Mucosa of rectum (tissue), 2 donors: ENCODE measurements at regions not wholly inside any gene's neighbourhood (a gene's known extent, or its start where the extent isn't known, plus 50 kb on each side); places are given as distances from the start of the nearest gene placed in this dataset.
"Not testable (repeated sequence)": the region's sequence is repeated elsewhere in the genome, so short reads cannot be mapped to it uniquely, and the experiment has no call there.

Experiments
- H3K27ac ChIP-seq, 2 donors: one replicate each; pipeline ENCODE4 v1.7.0; 2013; ENCODE audit warnings: inconsistent platforms in 2 of 2, low read depth in 2 of 2, low read length in 2 of 2
- H3K27me3 ChIP-seq, 2 donors: one replicate each; pipeline ENCODE4 v1.7.0; 2013; ENCODE audit warnings: low read length in 2 of 2; ENCODE audit not compliant: control insufficient read depth in 2 of 2, insufficient read depth in 2 of 2
- H3K36me3 ChIP-seq, 2 donors: one replicate each; pipeline ENCODE4 v1.7.0; 2013; ENCODE audit warnings: low read length in 2 of 2; ENCODE audit not compliant: control insufficient read depth in 2 of 2, insufficient read depth in 2 of 2
- H3K4me1 ChIP-seq, 2 donors: one replicate each; pipeline ENCODE4 v1.7.0; 2013; ENCODE audit warnings: low read length in 2 of 2, mild to moderate bottlenecking in 1 of 2; ENCODE audit not compliant: control insufficient read depth in 2 of 2, insufficient read depth in 2 of 2
- H3K4me3 ChIP-seq, 2 donors: one replicate each; pipeline ENCODE4 v1.7.0; 2013; ENCODE audit warnings: low read length in 2 of 2
- H3K9ac ChIP-seq, 2 donors: one replicate each; pipeline ENCODE4 v1.7.0; 2013; ENCODE audit warnings: low read length in 2 of 2, low read depth in 1 of 2, mild to moderate bottlenecking in 1 of 2
- H3K9me3 ChIP-seq, 2 donors: one replicate each; pipeline ENCODE4 v1.7.0; 2013; ENCODE audit warnings: low read length in 2 of 2; ENCODE audit not compliant: control insufficient read depth in 2 of 2
- donor health status: healthy.
- donor health status: Normal muscosa, but diverticular disease.

DNA sequence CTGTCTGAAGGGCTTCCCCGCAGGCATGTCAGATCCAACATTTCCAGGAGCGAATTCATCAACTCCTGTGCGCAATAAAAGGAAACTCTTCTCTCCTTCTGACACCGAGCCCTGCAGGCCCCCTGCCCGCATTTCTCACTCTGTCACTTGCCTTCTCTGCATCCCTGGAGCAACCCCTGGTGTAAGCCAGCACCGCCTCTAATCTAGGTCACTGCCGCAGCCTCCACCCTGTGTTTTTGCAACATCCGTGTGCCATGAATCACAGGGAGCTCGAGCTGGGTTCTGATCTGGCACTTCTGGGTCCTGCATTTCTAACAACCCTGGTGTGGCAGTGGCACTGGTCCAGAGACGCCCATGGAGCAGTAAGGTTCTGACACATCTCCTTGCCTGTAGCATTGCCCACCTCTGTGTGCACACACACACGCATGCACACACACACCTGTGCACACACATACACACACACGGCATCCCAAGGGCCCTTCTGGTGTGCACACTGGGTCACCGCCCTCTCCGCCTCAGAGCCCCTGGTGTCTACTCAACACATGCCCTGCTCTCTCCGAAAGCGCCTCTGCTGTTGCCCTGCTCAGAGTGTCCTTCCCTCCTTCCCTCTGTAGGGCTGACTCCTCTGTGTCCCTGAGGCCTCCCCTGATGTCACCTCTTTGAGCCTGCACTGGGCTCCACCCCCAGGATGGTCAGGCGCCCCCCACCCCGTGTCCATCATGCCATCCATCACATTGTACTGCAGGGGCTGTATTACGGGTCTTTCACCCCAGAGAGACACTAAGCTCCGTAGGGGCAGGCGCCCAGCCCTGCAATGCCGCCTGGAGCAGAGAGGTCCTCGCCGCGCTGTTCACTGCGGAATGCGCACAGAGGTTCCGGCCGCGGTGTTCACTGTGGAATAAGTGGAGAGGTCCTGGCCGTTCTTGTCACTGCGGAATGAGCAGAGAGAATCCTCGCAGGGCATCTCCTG is 111.4 kb upstream of the SFSWAP start:
- Histone ChIP-seq H3K4me3 (no peak overlapping the region), H3K36me3 (no peaks in the 10 kb centered on the region), H3K27ac (no peak overlapping the region), H3K4me1 (no peaks in the 10 kb centered on the region), H3K9me3 (no peaks in the 10 kb centered on the region), H3K27me3 (peaks cover 3 to 4% of the 10 kb centered on the region in 2 donors), H3K9ac (no peak overlapping the region)

DNA sequence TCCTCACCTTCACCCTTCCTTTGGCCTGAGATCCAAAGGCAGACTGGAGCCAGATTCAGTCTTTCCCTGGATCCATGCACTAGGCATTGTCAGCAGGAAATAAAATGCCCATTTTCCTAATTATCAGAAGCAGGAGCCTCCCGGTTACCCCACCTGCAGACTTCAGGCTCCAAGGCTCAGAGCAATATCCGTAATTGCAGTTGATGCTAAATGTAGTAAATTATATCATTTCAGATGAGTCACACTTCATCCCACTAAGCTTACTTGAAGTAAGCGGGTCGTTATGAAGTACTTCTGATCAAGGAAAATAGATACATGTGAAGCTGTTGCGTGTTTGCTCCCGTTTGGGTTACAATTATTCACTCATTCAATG is 110.7 kb upstream of the SFSWAP start:
- no peaks in the 10 kb centered on the region for H3K4me1 ChIP-seq
- H3K36me3 ChIP-seq: no peaks in the 10 kb centered on the region
- no peak overlapping the region for H3K9ac ChIP-seq
- H3K4me3 ChIP-seq: no peak overlapping the region
- no peaks in the 10 kb centered on the region for H3K9me3 ChIP-seq
- no peak overlapping the region for H3K27ac ChIP-seq
- H3K27me3 ChIP-seq: peaks cover 3 to 4% of the 10 kb centered on the region in 2 donors

DNA sequence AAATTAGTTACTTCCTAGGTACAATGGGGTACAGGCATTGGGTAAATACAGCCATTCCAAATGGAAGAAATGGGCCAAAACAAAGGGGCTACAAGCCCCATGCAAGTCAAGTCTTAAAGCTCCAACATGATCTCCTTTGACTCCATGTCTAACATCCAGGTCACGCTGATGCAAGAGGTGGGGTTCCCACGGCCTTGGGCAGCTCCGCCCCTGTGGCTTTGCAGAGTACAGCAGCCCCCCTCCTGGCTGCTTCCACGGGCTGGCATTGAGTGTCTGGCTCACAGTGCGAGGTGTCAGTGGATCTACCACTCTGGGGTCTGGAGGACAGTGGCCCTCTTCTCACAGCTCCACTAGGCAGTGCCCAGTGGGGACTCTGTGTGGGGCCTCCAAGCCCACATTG is 109.4 kb upstream of the SFSWAP start:
- not testable (repeated sequence) for H3K9me3 ChIP-seq, H3K9ac ChIP-seq, H3K27me3 ChIP-seq, H3K27ac ChIP-seq, H3K36me3 ChIP-seq, H3K4me1 ChIP-seq, H3K4me3 ChIP-seq

DNA sequence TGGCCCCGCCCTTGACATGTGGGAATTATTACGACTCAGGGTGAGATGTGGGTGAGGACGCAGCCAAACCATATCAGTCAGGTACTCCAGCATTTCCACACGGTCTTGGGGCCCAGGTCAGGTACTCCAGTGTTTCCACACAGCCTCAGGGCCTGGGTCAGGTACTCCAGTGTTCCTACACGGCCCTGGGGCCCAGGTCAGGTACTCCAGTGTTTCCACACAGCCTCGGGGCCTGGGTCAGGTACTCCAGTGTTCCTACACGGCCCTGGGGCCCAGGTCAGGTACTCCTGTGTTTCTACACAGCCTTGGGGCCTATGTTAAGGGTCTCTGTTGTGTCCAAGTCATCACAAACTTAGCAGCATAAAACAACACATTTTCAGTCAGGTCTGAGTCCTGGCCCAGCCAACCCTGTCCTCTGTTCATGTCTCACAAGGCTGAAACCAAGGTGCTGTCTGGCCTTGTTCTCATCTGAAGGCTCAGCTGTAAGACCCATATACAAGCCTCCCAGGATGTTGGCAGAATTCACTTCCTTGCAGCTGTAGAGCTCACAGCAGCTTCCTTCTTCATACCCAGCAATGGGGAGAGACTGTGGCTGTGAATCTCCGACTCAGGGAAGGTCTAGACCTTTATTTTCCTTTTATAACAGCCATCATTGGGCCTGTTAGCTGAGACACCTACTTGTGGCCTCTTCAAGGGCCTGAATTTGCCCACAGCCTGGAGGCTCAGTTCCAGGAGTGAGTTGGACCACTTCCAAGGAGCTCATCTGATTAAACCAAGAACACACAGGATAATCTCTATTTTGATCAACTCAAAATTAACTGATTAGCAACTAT is 107.6 kb upstream of the SFSWAP start:
- Histone ChIP-seq H3K9ac (no peak overlapping the region), H3K27ac (no peak overlapping the region), H3K4me1 (peaks cover 0 to 5% of the 10 kb centered on the region in 2 donors), H3K9me3 (no peaks in the 10 kb centered on the region), H3K4me3 (no peak overlapping the region), H3K36me3 (no peaks in the 10 kb centered on the region), H3K27me3 (peaks cover 4 to 12% of the 10 kb centered on the region in 2 donors)

DNA sequence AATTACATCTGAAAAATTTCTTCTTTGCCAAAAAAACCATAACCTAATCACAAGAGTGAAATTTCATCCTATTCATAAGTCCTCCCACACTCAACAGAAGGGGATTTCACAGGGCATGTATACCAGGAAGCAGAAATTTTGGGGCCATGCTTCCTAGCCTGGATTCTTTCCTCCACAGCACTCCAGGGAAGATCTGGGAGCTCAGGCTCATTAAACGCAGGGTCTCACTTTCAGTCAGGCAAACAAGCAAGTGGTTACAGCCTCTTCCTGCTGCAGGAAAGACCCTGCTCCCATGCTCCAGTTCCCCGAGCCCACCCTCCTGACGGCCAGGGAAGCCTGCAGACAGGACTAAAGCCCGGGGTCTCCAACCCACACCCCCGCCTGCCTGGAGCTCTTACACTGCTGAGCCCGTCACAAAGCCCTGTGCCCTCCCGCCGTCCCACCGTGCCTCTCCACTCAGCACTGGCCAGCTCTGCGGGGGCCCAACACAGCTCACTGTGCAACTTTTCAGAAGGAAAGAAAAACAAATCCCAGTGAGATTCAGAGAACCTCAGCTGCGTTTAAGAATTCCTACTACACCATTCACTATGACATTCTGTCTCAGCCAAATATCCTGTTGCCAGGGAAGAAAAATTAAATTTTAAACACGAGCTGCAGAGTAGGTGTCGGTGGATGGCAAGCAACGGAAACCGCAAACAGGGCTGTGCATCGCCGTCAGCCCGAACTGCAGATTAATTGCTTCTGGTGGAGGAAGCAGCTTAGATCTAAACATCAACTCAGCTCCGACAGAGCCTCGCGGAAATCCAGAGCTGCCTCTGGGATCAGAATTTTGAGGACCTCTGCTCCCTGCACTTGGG is 106.7 kb upstream of the SFSWAP start:
- H3K9me3 ChIP-seq: no peaks in the 10 kb centered on the region
- H3K36me3 ChIP-seq: no peaks in the 10 kb centered on the region
- H3K9ac ChIP-seq: no peak overlapping the region
- H3K4me1 ChIP-seq: peaks cover 0 to 5% of the 10 kb centered on the region in 2 donors
- no peak overlapping the region for H3K27ac ChIP-seq
- no peak overlapping the region for H3K4me3 ChIP-seq
- H3K27me3 ChIP-seq: peaks cover 4 to 12% of the 10 kb centered on the region in 2 donors

DNA sequence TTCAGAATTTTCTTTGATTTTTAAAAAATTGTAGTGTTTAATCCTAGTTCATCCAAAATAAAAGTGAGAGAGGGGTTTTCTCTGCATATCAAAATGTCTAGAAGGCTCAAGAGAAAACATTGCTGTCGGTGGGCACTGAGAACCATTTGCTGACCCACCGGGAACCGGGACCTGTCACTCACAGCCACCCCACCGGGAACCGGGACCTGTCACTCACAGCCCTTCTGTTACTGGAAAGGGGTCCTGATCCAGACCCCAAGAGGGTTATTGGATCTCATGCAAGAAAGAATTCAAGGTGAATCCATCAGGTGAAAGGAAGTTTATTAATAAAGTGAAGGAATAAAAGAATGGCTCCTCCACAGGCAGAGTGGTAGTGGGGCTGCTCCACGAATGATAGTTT is 106.0 kb upstream of the SFSWAP start:
- H3K27ac ChIP-seq: no peak overlapping the region
- peaks cover 0 to 5% of the 10 kb centered on the region in 2 donors for H3K4me1 ChIP-seq
- H3K9me3 ChIP-seq: no peaks in the 10 kb centered on the region
- H3K4me3 ChIP-seq: no peak overlapping the region
- no peak overlapping the region for H3K9ac ChIP-seq
- no peaks in the 10 kb centered on the region for H3K36me3 ChIP-seq
- H3K27me3 ChIP-seq: peaks cover 4 to 12% of the 10 kb centered on the region in 2 donors

DNA sequence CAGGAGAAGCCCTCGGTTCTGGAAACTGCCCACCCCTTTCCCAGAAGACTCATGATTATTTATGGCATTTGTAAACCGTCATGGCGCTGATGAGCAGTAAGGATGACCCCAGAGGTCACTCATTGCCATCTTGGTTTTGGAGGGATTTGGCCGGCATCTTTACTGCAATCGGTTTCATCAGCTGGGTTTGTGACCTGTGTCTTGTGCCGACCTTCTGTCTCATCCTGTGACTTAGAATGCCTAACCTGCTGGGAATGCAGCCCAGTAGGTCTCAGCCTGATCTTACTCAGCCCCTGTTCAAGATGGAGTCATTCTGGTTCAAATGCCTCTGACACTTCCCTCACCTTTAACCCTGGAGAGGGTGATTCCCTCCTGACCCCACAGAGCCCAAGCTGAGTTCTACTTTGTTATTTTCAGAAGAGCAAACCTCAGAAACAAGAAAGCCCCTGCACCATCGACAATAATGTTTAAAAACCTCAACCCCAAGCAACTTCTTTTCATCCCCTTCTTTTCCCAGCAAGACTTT is 105.5 kb upstream of the SFSWAP start:
- Histone ChIP-seq H3K36me3 (no peaks in the 10 kb centered on the region), H3K4me1 (peaks cover 0 to 5% of the 10 kb centered on the region in 2 donors), H3K4me3 (no peak overlapping the region), H3K27ac (no peak overlapping the region), H3K9me3 (no peaks in the 10 kb centered on the region), H3K9ac (no peak overlapping the region), H3K27me3 (peaks cover 4 to 12% of the 10 kb centered on the region in 2 donors)

DNA sequence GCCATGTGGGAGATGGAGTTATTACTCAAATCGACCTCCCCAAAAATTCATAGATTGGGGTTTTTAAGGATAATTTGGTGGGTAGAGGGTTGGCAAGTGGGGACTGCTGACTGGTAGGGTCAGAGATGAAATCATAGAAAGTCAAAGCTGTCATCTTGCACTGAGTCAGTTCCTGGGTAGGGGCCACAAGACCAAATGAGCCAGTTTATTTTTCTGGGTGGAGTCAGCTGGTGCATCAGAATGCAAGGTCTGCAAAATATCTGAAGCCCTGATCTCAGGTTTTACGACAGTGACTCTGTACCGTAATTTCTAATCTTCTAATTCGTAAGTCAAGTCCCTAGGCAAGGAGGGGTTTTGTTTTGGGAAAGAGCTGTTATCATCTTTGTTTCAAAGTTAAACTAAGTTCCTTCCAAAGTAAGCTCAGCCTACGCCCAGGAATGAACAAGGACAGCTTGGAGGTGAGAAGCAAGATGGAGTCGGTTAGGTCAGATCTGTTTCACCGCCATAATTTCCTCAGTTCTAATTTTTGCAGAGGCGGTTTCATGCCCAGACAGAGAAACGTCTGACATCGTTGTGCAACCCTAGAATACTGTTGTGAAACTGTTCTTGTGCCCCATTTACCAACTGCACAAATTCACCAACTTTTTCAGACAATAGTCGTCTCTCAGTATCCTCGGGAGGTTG is 104.5 kb upstream of the SFSWAP start:
- H3K36me3 ChIP-seq: no peaks in the 10 kb centered on the region
- peaks cover 0 to 5% of the 10 kb centered on the region in 2 donors for H3K4me1 ChIP-seq
- peaks cover 4 to 12% of the 10 kb centered on the region in 2 donors for H3K27me3 ChIP-seq
- no peaks in the 10 kb centered on the region for H3K9me3 ChIP-seq
- no peak overlapping the region for H3K9ac ChIP-seq
- H3K27ac ChIP-seq: no peak overlapping the region
- no peak overlapping the region for H3K4me3 ChIP-seq
